Upper lobe of right lung (tissue), 1 donor: ENCODE measurements at regions not wholly inside any gene's neighbourhood (a gene's known extent, or its start where the extent isn't known, plus 50 kb on each side); places are given as distances from the start of the nearest gene placed in this dataset.

Experiments
- ATAC-seq: fragments of 200-7000 bp; cut with Tn5 transposase; one replicate; pipeline ENCODE4 v1.9.1; 2020; ENCODE audit warnings: mild to moderate bottlenecking, moderate library complexity
- DNase-seq: peaks from one replicate; pipeline ENCODE4 v3.0.0-alpha.2; 2020
- H3K27ac ChIP-seq: fragments of 200-600 bp; one replicate; pipeline ENCODE4 v1.8.0; 2022
- H3K27me3 ChIP-seq: fragments of 200-600 bp; one replicate; pipeline ENCODE4 v1.8.0; 2022; ENCODE audit warnings: mild to moderate bottlenecking
- H3K36me3 ChIP-seq: fragments of 200-600 bp; one replicate; pipeline ENCODE4 v1.8.0; 2022
- H3K4me1 ChIP-seq: fragments of 200-600 bp; one replicate; pipeline ENCODE4 v1.8.0; 2022
- H3K4me3 ChIP-seq: fragments of 200-600 bp; one replicate; pipeline ENCODE4 v1.8.0; 2022; ENCODE audit warnings: mild to moderate bottlenecking
- H3K9me3 ChIP-seq: fragments of 200-600 bp; one replicate; pipeline ENCODE4 v1.8.0; 2022
- CTCF ChIP-seq: fragments of 200-600 bp; IDR thresholded peaks from one replicate; pipeline ENCODE4 v1.8.0; 2022; ENCODE audit warnings: antibody characterized with exemption
- intact Hi-C: fragments of 100-400 bp; cut with DNase I; formaldehyde crosslinking; loops from one replicate; pipeline ENCODE4 v1.11.0; 2022
- donor health status: DM: no; HTN: yes; CAD: no; lungs with severe emphysema.

GRCh38 chr15:69754313-69754712 is 301.7 kb downstream of the RPLP1 start:
- Histone ChIP-seq H3K27ac (no peak overlapping the region), H3K27me3 (no peaks in the 10 kb centered on the region), H3K4me1 (peaks cover 25% of the 10 kb centered on the region), H3K4me3 (no peak overlapping the region), H3K9me3 (no peaks in the 10 kb centered on the region), H3K36me3 (no peaks in the 10 kb centered on the region)
- DNase-seq, result no peak
- intact Hi-C loops, result no loop called here
- ATAC-seq, result no peak
- TF ChIP-seq CTCF, result no peak

- Histone ChIP-seq H3K4me1 (peaks cover 38% of the 10 kb centered on the region), H3K4me3 (no peak overlapping the region), H3K36me3 (no peaks in the 10 kb centered on the region), H3K9me3 (no peaks in the 10 kb centered on the region), H3K27ac (no peak overlapping the region), H3K27me3 (no peaks in the 10 kb centered on the region)
- ATAC-seq (no peak), DNase-seq (no peak)
- intact Hi-C loops, result no loop called here
- TF ChIP-seq CTCF, result no peak
These were observed 303.1 kb downstream of the RPLP1 start for GRCh38 chr15:69755551-69756310.

DNA sequence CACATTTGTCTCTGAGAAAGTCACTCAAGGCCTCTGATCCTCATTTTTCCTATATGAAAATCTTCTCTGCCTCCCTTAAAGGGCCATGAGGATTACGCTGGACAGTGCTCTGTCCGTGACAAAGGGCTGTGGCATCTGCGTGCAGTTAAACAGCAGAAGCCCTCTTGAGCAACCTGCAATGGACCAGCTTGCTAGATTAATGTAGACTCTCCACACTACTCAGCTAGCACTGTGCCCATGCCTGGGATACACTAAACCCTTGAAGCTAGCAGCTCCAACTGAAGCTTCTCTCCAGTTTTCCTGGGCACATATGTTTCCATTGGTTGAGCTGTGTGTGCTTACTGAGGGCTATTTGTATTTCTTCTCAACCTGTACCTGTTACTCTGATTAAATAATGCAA is 303.8 kb downstream of the RPLP1 start:
- intact Hi-C loops, result no loop called here
- no peak overlapping the region for H3K4me3 ChIP-seq
- peaks cover 33% of the 10 kb centered on the region for H3K4me1 ChIP-seq

DNA sequence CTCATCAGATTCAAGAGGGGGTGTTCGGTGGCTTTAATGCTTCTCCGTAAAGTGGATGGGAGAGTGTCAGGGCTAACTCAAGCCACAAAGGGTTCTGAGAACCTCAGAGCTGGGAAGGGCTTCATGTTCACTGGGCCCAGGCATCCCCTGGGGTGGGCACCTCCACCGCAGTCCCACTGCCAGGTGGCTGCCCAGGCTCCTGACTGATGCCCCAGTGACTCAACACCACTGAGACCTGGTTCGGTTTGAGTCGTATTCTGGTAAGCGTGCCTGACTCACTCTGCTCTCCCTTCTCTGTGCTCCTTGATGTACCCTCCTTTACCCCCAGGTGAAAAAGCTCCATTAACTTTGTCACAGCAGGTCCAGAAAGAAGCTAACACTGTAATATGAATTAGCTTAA is 304.6 kb downstream of the RPLP1 start:
- Histone ChIP-seq H3K9me3 (no peaks in the 10 kb centered on the region), H3K36me3 (no peaks in the 10 kb centered on the region), H3K4me1 (peaks cover 33% of the 10 kb centered on the region), H3K27me3 (no peaks in the 10 kb centered on the region), H3K27ac (no peak overlapping the region), H3K4me3 (no peak overlapping the region)
- ATAC-seq (no peak), DNase-seq (no peak)
- TF ChIP-seq CTCF, result no peak
- intact Hi-C loops, result no loop called here

More for the DNA sequence above, 303.8 kb downstream of the RPLP1 start:
- Histone ChIP-seq H3K36me3 (no peaks in the 10 kb centered on the region), H3K27me3 (no peaks in the 10 kb centered on the region), H3K27ac (no peak overlapping the region), H3K9me3 (no peaks in the 10 kb centered on the region)
- no peak for TF ChIP-seq CTCF
- DNase-seq (no peak), ATAC-seq (no peak)

DNA sequence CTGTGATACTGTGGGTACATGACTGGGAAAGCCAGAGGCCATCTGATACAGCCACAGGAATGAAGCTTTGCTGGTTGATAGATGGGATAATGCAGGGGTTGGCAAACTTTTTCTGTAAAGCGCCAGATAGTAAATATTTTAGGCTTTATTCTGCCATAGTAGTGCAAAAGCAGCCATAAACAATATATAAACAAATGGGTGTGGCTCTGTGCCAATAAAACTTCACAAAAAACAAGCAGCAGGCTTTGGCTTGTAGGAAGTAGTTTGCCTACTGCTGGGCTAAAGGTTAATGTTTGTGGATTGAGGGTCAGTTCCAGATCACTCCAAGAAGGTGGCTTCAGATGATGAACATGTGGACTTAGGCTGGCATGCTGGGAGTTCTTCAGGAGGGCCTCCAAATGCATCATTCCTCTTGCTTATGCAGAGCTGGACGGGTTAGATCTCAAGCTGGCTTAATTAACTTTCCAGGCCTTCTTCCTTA is 305.7 kb downstream of the RPLP1 start:
- Histone ChIP-seq H3K36me3 (no peaks in the 10 kb centered on the region), H3K4me1 (peaks cover 33% of the 10 kb centered on the region), H3K4me3 (no peak overlapping the region), H3K9me3 (no peaks in the 10 kb centered on the region), H3K27me3 (no peaks in the 10 kb centered on the region), H3K27ac (no peak overlapping the region)
- DNase-seq, result no peak
- intact Hi-C loops, result no loop called here
- no peak for TF ChIP-seq CTCF
- peak; percentile 6 for ATAC-seq
